ENCODE measurements at regions not wholly inside any gene's neighbourhood (a gene's known extent, or its start where the extent isn't known, plus 50 kb on each side); places are given as distances from the start of the nearest gene placed in this dataset.
"Not testable (repeated sequence)": the region's sequence is repeated elsewhere in the genome, so short reads cannot be mapped to it uniquely, and the experiment has no call there.

GRCh38 chr3:130203633-130204032, 122.0 kb downstream of the ALG1L2 start:
- H3K4me3 Mint-ChIP-seq; CTCF ChIA-PET; ATAC-seq (ENCODE audit: low read depth); H3K27me3 Mint-ChIP-seq; H3K36me3 Mint-ChIP-seq (ENCODE audit: low read depth); H3K4me1 Mint-ChIP-seq; POLR2A ChIA-PET; DNase-seq; H3K27ac Mint-ChIP-seq; intact Hi-C loops (cut with micrococcal nuclease): not testable (repeated sequence)
- peaks cover 12% of the 10 kb centered on the region for H3K9me3 Mint-ChIP-seq

DNA sequence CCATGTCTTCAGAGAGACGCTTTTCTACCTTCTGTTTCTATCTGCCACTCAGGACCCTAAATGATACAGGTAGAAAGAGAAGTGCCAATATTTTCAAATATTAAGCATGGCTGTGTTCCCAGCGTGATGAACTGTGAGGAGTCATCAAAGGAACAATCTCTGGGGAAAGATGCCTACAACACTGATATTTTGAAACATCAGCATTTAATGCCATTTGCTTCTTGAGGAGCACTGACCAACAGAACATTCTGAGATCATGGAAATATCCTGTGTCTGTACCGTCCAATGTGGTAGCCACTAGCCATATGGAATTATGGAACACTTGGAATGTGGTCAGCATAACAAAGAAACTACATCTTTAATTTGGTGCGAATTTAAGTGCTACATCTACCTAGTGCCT, 117.9 kb upstream of the COL6A5 start:
- no peaks in the 10 kb centered on the region for H3K4me1 Mint-ChIP-seq
- ATAC-seq (ENCODE audit: low read depth) (no peak), DNase-seq (no peak)
- no peak overlapping the region for H3K4me3 Mint-ChIP-seq
- no peaks in the 10 kb centered on the region for H3K9me3 Mint-ChIP-seq
- intact Hi-C loops (cut with micrococcal nuclease), result no loop called here
- no peaks in the 10 kb centered on the region for H3K36me3 Mint-ChIP-seq (ENCODE audit: low read depth)
- H3K27ac Mint-ChIP-seq, result no peak overlapping the region
- TF ChIP-seq CTCF (IDR thresholded peaks at IDR 0.05), result no peak
- H3K27me3 Mint-ChIP-seq, result no peaks in the 10 kb centered on the region
- POLR2A ChIA-PET, result no interaction called here
- CTCF ChIA-PET, result no interaction called here

- no peak for ATAC-seq (ENCODE audit: low read depth)
- Mint-ChIP-seq H3K36me3 (ENCODE audit: low read depth) (no peaks in the 10 kb centered on the region), H3K4me3 (no peak overlapping the region), H3K4me1 (no peaks in the 10 kb centered on the region), H3K27ac (no peak overlapping the region), H3K27me3 (peaks cover 4% of the 10 kb centered on the region), H3K9me3 (no peaks in the 10 kb centered on the region)
- DNase-seq, result no peak
- intact Hi-C loops (cut with micrococcal nuclease), result no loop called here
- no peak for TF ChIP-seq CTCF (IDR thresholded peaks at IDR 0.05)
- CTCF ChIA-PET, result no interaction called here
- POLR2A ChIA-PET, result no interaction called here
Observed at GRCh38 chr3:130242850-130243569, 102.5 kb upstream of the COL6A5 start.

GRCh38 chr3:130243808-130244207, 101.7 kb upstream of the COL6A5 start:
- ChIA-PET POLR2A (no interaction called here), CTCF (no interaction called here)
- no peak for TF ChIP-seq CTCF (IDR thresholded peaks at IDR 0.05)
- Mint-ChIP-seq H3K4me3 (no peak overlapping the region), H3K27me3 (peaks cover 4% of the 10 kb centered on the region), H3K9me3 (no peaks in the 10 kb centered on the region), H3K27ac (no peak overlapping the region), H3K36me3 (ENCODE audit: low read depth) (no peaks in the 10 kb centered on the region), H3K4me1 (no peaks in the 10 kb centered on the region)
- DNase-seq (no peak), ATAC-seq (ENCODE audit: low read depth) (no peak)
- intact Hi-C loops (cut with micrococcal nuclease), result no loop called here

DNA sequence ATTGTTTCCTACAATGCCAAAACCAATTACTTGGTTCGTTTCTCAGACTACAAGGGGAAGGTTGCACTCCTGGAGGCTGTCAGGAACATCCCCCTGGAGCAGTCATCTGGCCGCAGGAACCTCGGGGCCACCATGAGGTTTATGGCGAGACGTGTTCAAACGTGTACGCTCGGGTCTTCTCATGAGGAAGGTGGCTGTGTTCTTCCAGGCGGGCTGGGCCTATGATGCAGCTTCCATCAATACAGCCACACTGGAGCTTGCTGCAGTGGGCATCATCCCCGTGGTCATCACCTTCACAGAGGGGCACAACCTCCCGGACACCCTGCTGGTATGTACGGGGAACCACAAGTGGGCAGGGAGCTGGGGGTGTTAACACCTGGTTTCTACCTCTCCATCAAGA, 94.5 kb upstream of the COL6A5 start:
- H3K27ac Mint-ChIP-seq, result no peak overlapping the region
- CTCF ChIA-PET, result no interaction called here
- no peak overlapping the region for H3K4me3 Mint-ChIP-seq
- peaks cover 3% of the 10 kb centered on the region for H3K27me3 Mint-ChIP-seq
- H3K9me3 Mint-ChIP-seq, result no peaks in the 10 kb centered on the region
- no peak for TF ChIP-seq CTCF (IDR thresholded peaks at IDR 0.05)
- ATAC-seq (ENCODE audit: low read depth), result no peak
- intact Hi-C loops (cut with micrococcal nuclease), result no loop called here
- H3K36me3 Mint-ChIP-seq (ENCODE audit: low read depth), result no peaks in the 10 kb centered on the region
- POLR2A ChIA-PET, result no interaction called here
- H3K4me1 Mint-ChIP-seq, result no peaks in the 10 kb centered on the region
- DNase-seq, result no peak

DNA sequence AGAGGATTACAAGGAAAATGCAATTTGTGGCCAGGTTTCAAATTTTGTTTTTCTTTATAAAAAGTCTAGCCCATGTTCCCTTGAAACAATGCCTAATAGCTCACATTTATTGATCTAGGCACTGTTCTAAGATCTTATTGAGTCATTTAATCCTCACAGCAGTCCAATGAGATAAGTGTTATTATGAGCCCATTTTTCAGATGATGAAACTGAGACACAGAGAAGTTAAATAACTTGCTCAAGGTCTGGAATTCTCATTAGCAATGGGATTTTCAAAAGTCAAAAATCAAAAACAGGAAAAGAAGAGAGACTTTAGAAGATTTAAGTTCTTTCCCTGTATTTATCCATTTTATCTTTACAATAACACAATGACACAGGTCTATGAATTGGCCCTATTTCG, 90.0 kb upstream of the COL6A5 start:
- Mint-ChIP-seq H3K4me1 (no peaks in the 10 kb centered on the region), H3K27ac (no peak overlapping the region), H3K9me3 (no peaks in the 10 kb centered on the region), H3K36me3 (ENCODE audit: low read depth) (no peaks in the 10 kb centered on the region), H3K27me3 (no peaks in the 10 kb centered on the region), H3K4me3 (no peak overlapping the region)
- ATAC-seq (ENCODE audit: low read depth), result no peak
- POLR2A ChIA-PET, result no interaction called here
- CTCF ChIA-PET, result no interaction called here
- intact Hi-C loops (cut with micrococcal nuclease), result no loop called here
- no peak for TF ChIP-seq CTCF (IDR thresholded peaks at IDR 0.05)
- no peak for DNase-seq

Measured in activated B cell treated with CpG ODN at 0.5 μM for 24 hours (primary cell).